Lung (tissue), 11 donors: ENCODE measurements at regions not wholly inside any gene's neighbourhood (a gene's known extent, or its start where the extent isn't known, plus 50 kb on each side); places are given as distances from the start of the nearest gene placed in this dataset.

Source experiments
- ATAC-seq: fragments of 200-7000 bp; cut with Tn5 transposase; one replicate; pipeline ENCODE4 v1.9.1; 2020; ENCODE audit warnings: moderate number of reproducible peaks; ENCODE audit not compliant: insufficient read depth, low FRiP score
- DNase-seq, 3 donors: peaks; one replicate each; pipeline ENCODE4 v3.0.0-alpha.2; 2013 to 2017
- H3K27ac ChIP-seq, 2 donors: one replicate each; pipeline ENCODE4 v1.5.1; 2013; ENCODE audit warnings: mild to moderate bottlenecking in 2 of 2, moderate library complexity in 2 of 2, control low read depth in 1 of 2, inconsistent platforms in 1 of 2, low read depth in 1 of 2, low read length in 1 of 2
- H3K27me3 ChIP-seq, 3 donors: one replicate each; pipeline ENCODE4 v1.5.1; 2013; ENCODE audit warnings: low read length in 2 of 3; ENCODE audit not compliant: control insufficient read depth in 3 of 3, insufficient read depth in 3 of 3
- H3K36me3 ChIP-seq, 4 donors: one replicate each; pipeline ENCODE4 v1.5.1; 2013; ENCODE audit warnings: low read length in 4 of 4, mild to moderate bottlenecking in 1 of 4, moderate library complexity in 1 of 4; ENCODE audit not compliant: control insufficient read depth in 4 of 4, insufficient read depth in 4 of 4
- H3K4me1 ChIP-seq, 5 donors: one replicate each; pipeline ENCODE4 v1.5.1; 2013; ENCODE audit warnings: low read length in 5 of 5, mild to moderate bottlenecking in 2 of 5, moderate library complexity in 1 of 5; ENCODE audit not compliant: control insufficient read depth in 5 of 5, insufficient read depth in 5 of 5
- H3K4me3 ChIP-seq: one replicate; pipeline ENCODE4 v1.5.1; 2013; ENCODE audit warnings: mild to moderate bottlenecking, control low read depth, moderate library complexity
- H3K9ac ChIP-seq, 2 donors: one replicate each; pipeline ENCODE4 v1.5.1; 2013; ENCODE audit warnings: low read length in 2 of 2, control low read depth in 1 of 2; ENCODE audit not compliant: insufficient read depth in 1 of 2
- H3K9me3 ChIP-seq, 4 donors: one replicate each; pipeline ENCODE4 v1.5.1; 2013; ENCODE audit warnings: low read length in 3 of 4, mild to moderate bottlenecking in 1 of 4, moderate library complexity in 1 of 4; ENCODE audit not compliant: control insufficient read depth in 4 of 4, insufficient read depth in 3 of 4
- WGBS, 2 donors: extraction: QIAGEN DNeasy Blood & Tissue Kit; methylation state at CpG; one replicate each; pipeline ENCODE4 v1.1.7; 2013; 5-methylcytosine and 5-hydroxymethylcytosine counted together
- TF ChIP-seq, protein P1 (sequence below): IDR thresholded peaks from 2 replicates; pipeline ENCODE4 v1.5.1; 2012; ENCODE audit warnings: mild to moderate bottlenecking; ENCODE audit errors: control extremely low read depth, extremely low read depth
- donor health status: control.
- donor health status: control.
- donor health status: Bipolar disorder and iron deficiency.
- donor health status: healthy.
- donor health status: DM: yes; HTN: yes; CAD: no.

DNA sequence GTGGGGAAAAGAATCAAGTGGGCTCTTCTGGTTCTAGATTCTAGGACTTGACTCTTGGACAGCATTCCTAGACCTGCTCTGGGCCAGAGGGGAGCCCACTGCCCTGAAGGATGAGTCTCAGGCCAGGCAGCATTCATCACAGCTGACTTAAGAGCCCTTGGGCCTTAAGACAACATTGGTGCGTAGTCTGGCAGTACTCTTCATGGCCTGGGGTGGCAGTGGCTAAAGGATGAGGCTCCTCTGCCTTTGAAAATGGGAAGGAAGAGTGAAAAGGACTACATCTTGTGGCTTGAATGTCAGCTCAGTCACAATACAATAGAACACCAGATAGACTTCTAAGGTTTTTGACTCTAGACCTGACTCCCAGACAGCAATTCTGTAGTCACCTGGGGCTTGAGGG is 1415.1 kb upstream of the PRMT6 start:
- Histone ChIP-seq H3K36me3 (no peaks in the 10 kb centered on the region), H3K27me3 (no peaks in the 10 kb centered on the region), H3K27ac (no peak overlapping the region), H3K4me1 (no peaks in the 10 kb centered on the region), H3K9me3 (no peaks in the 10 kb centered on the region), H3K9ac (no peak overlapping the region), H3K4me3 (no peak overlapping the region)
- no peak for ATAC-seq
- no peak for DNase-seq
- WGBS, 2 donors: 85 to 91% methylated on average over 1 of the region's 1 CpG
- TF ChIP-seq, protein P1, sequence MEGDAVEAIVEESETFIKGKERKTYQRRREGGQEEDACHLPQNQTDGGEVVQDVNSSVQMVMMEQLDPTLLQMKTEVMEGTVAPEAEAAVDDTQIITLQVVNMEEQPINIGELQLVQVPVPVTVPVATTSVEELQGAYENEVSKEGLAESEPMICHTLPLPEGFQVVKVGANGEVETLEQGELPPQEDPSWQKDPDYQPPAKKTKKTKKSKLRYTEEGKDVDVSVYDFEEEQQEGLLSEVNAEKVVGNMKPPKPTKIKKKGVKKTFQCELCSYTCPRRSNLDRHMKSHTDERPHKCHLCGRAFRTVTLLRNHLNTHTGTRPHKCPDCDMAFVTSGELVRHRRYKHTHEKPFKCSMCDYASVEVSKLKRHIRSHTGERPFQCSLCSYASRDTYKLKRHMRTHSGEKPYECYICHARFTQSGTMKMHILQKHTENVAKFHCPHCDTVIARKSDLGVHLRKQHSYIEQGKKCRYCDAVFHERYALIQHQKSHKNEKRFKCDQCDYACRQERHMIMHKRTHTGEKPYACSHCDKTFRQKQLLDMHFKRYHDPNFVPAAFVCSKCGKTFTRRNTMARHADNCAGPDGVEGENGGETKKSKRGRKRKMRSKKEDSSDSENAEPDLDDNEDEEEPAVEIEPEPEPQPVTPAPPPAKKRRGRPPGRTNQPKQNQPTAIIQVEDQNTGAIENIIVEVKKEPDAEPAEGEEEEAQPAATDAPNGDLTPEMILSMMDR: no peak

DNA sequence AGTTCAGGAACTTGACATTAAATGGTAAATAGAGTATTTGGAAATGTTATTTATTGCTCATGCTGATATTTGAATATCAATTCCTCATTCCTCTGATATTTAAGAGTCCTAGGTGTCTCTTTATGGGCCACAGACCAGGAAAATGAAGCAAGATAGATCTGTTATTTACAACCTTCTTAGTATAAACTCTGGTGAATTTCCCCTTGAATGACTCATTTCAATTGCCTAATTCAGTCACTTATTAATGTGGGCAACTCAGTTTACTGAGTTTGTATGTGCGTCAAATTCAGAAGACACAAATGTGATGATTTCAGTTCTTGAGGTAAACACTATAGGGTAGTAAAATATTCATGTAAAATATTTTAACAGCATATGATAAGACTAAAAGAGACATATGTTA is 1404.4 kb upstream of the PRMT6 start:
- TF ChIP-seq, protein P1: no peak
- Histone ChIP-seq H3K27me3 (no peaks in the 10 kb centered on the region), H3K4me3 (no peak overlapping the region), H3K9me3 (no peaks in the 10 kb centered on the region), H3K9ac (no peak overlapping the region), H3K4me1 (no peaks in the 10 kb centered on the region), H3K36me3 (no peaks in the 10 kb centered on the region), H3K27ac (no peak overlapping the region)
- DNase-seq (no peak), ATAC-seq (no peak)
- WGBS, 2 donors: 95 to 98% methylated on average over 1 of the region's 1 CpG

DNA sequence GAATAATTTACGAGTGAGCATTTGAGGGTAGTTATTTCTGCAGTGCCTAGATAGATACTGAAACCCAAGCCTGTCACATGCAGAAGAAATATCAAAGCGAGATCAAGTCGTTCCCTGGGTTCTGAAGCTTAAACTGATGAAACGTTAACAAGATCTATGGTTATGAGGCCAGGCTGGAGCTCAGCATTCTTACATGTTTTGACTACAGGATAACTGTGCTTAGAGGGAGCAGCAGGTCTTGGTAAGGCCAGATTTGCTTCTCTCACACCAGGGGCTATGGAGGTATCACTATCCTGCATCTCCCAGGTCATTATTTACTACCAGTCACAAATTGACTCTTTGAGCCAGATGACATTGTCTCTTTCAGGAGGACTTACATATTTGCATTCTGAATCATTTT is 1401.4 kb upstream of the PRMT6 start:
- ATAC-seq (no peak), DNase-seq (no peak)
- no peaks in the 10 kb centered on the region for H3K36me3 ChIP-seq
- H3K9ac ChIP-seq: no peak overlapping the region
- WGBS, 2 donors: 72 to 73% methylated on average over 4 of the region's 4 CpGs
- no peaks in the 10 kb centered on the region for H3K27me3 ChIP-seq
- no peak overlapping the region for H3K27ac ChIP-seq
- TF ChIP-seq, protein P1: no peak
- H3K4me1 ChIP-seq: no peaks in the 10 kb centered on the region
- no peak overlapping the region for H3K4me3 ChIP-seq
- H3K9me3 ChIP-seq: peaks cover 0 to 3% (median 0%) of the 10 kb centered on the region in 4 donors

DNA sequence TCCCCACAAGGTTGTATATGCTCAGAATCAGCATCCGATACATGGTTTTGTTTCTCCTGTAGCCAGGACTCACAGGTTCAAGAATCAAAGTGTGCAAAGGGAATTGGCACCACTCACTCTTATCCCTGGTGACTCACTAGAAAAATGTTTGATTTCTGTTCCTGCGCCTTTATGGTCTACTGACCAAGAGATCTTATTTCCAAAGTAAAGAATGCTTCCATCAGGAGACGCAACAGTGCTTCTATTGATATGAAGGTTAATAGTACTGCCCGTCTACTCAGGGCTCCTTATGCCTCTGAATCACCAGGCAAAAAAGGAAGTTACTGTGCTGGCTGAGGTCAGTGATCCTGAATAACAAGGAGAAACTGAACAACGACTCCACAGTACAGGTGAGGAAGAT is 1392.0 kb upstream of the PRMT6 start:
- TF ChIP-seq, protein P1: no peak
- Histone ChIP-seq H3K9ac (no peak overlapping the region), H3K9me3 (peaks cover 0 to 2% (median 0%) of the 10 kb centered on the region in 4 donors), H3K4me1 (no peaks in the 10 kb centered on the region), H3K4me3 (no peak overlapping the region), H3K27me3 (no peaks in the 10 kb centered on the region), H3K36me3 (no peaks in the 10 kb centered on the region), H3K27ac (no peak overlapping the region)
- ATAC-seq (no peak), DNase-seq (no peak)
- WGBS, 2 donors: 76 to 81% methylated on average over 5 of the region's 5 CpGs
